Testis (tissue), 2 donors: ENCODE measurements at regions not wholly inside any gene's neighbourhood (a gene's known extent, or its start where the extent isn't known, plus 50 kb on each side); places are given as distances from the start of the nearest gene placed in this dataset.

ENCODE experiments used
- DNase-seq: peaks from one replicate; pipeline ENCODE4 v3.0.0-alpha.2; 2019
- H3K27ac ChIP-seq, 2 donors: fragments of 200-600 bp; sonication (generic); one replicate each; pipeline ENCODE4 v1.5.1; 2019
- H3K27me3 ChIP-seq: fragments of 200-600 bp; sonication (generic); one replicate; pipeline ENCODE4 v1.5.1; 2019
- H3K36me3 ChIP-seq: fragments of 200-600 bp; sonication (generic); one replicate; pipeline ENCODE4 v1.5.1; 2017; ENCODE audit warnings: low read depth; ENCODE audit errors: missing control alignments
- H3K4me1 ChIP-seq: fragments of 200-600 bp; sonication (generic); one replicate; pipeline ENCODE4 v1.5.1; 2019
- H3K4me3 ChIP-seq, 2 donors: fragments of 200-600 bp; sonication (generic); one replicate each; pipeline ENCODE4 v1.5.1; 2017 to 2019
- H3K9me3 ChIP-seq: fragments of 200-600 bp; sonication (generic); one replicate; pipeline ENCODE4 v1.5.1; 2017
- CTCF ChIP-seq, 3 experiments: fragments of 450-650 bp in 2 of 3; fragments of 200-600 bp in 1 of 3; sonication (generic) in 1 of 3; IDR thresholded peaks; one replicate each; pipeline ENCODE4 v1.5.1; 2016 to 2019; ENCODE audit warnings: antibody characterized with exemption in 3 of 3, mild to moderate bottlenecking in 2 of 3, moderate library complexity in 1 of 3
- POLR2A ChIP-seq: fragments of 450-650 bp; IDR thresholded peaks from one replicate; pipeline ENCODE4 v1.6.1; 2017; ENCODE audit warnings: antibody characterized with exemption, mild to moderate bottlenecking, moderate library complexity
- WGBS, 2 donors: methylation state at CpG; one replicate each; pipeline ENCODE4 v1.1.5; 2018; 5-methylcytosine and 5-hydroxymethylcytosine counted together
- intact Hi-C: fragments of 100-400 bp; cut with DNase I; formaldehyde crosslinking; loops from one replicate; pipeline ENCODE4 v1.15.1; 2023; ENCODE audit warnings: low total_unique reads

GRCh38 chr3:117537949-117538348, 828.4 kb downstream of the TUSC7 start:
- DNase-seq = no peak
- intact Hi-C loops = no loop called here
- 93 to 97% methylated on average over 1 of the region's 1 CpG for WGBS, 2 donors
- no peaks in the 10 kb centered on the region for H3K9me3 ChIP-seq
- H3K27me3 ChIP-seq = no peaks in the 10 kb centered on the region
- H3K4me3 ChIP-seq = no peak overlapping the region
- no peaks in the 10 kb centered on the region for H3K36me3 ChIP-seq
- H3K27ac ChIP-seq = no peak overlapping the region
- TF ChIP-seq CTCF (IDR thresholded peaks at IDR 0.05) = no peak
- no peak for TF ChIP-seq POLR2A
- no peaks in the 10 kb centered on the region for H3K4me1 ChIP-seq

- DNase-seq = no peak
- H3K27me3 ChIP-seq = no peaks in the 10 kb centered on the region
- no peak for TF ChIP-seq CTCF (IDR thresholded peaks at IDR 0.05)
- TF ChIP-seq POLR2A = no peak
- no peaks in the 10 kb centered on the region for H3K36me3 ChIP-seq
- no peak overlapping the region for H3K27ac ChIP-seq
- H3K9me3 ChIP-seq = no peaks in the 10 kb centered on the region
- H3K4me1 ChIP-seq = no peaks in the 10 kb centered on the region
- no peak overlapping the region for H3K4me3 ChIP-seq
- WGBS, 2 donors = 52 to 58% methylated on average over 1 of the region's 1 CpG
- intact Hi-C loops = no loop called here
These were observed 830.1 kb downstream of the TUSC7 start for GRCh38 chr3:117539729-117540128.

- no peak for TF ChIP-seq CTCF (IDR thresholded peaks at IDR 0.05)
- no peak for TF ChIP-seq POLR2A
- Histone ChIP-seq H3K4me1 (no peaks in the 10 kb centered on the region), H3K9me3 (no peaks in the 10 kb centered on the region), H3K27ac (no peak overlapping the region), H3K27me3 (no peaks in the 10 kb centered on the region), H3K36me3 (no peaks in the 10 kb centered on the region), H3K4me3 (no peak overlapping the region)
- intact Hi-C loops = no loop called here
- DNase-seq = no peak
- 93 to 97% methylated on average over 1 of the region's 1 CpG for WGBS, 2 donors
These were observed 831.0 kb downstream of the TUSC7 start for GRCh38 chr3:117540597-117540996.

DNA sequence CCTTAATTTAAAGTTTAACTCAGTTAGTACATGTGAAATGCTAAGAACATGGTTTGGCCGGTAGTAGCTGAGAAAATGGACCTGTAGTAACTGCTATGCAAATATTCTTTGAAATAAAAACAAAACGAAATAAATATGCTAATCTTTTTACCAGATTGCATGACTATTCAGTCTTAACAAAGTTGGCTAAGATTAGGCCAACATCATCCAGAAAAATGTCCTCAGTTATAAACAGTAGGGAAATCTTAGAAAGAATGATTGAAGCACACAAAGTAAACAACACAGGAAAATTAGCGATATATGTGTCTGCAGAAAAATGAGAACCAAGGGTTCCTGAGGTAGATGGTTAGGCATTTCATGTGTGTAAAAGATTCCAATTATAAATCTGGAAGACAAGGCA, 832.1 kb downstream of the TUSC7 start:
- 89 to 93% methylated on average over 3 of the region's 3 CpGs for WGBS, 2 donors
- intact Hi-C loops = no loop called here
- DNase-seq = no peak
- no peak overlapping the region for H3K4me3 ChIP-seq
- TF ChIP-seq POLR2A = no peak
- TF ChIP-seq CTCF (IDR thresholded peaks at IDR 0.05) = no peak
- no peaks in the 10 kb centered on the region for H3K36me3 ChIP-seq
- no peak overlapping the region for H3K27ac ChIP-seq
- H3K9me3 ChIP-seq = no peaks in the 10 kb centered on the region
- no peaks in the 10 kb centered on the region for H3K4me1 ChIP-seq
- no peaks in the 10 kb centered on the region for H3K27me3 ChIP-seq

DNA sequence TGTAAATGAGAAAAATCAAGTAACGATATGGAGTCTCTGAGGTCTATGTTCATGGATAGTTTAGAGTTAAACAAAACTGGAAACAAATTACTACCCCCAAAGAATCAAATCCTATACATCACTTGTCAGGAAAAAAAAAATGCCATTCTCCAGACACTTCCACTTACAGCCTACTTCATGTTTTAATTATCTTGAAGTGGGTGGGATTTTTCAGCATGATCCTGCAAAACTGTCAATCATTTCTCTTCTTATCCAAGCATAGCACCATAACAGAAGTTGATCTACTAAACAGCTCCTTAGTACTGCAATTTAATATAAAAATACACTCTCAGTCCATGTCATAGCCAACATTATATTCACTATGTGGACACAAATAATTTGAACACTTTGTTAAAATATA, 833.9 kb downstream of the TUSC7 start:
- DNase-seq = no peak
- H3K4me1 ChIP-seq = no peaks in the 10 kb centered on the region
- no peaks in the 10 kb centered on the region for H3K9me3 ChIP-seq
- H3K27me3 ChIP-seq = no peaks in the 10 kb centered on the region
- TF ChIP-seq POLR2A = no peak
- no peak for TF ChIP-seq CTCF (IDR thresholded peaks at IDR 0.05)
- no peak overlapping the region for H3K4me3 ChIP-seq
- no peak overlapping the region for H3K27ac ChIP-seq
- intact Hi-C loops = no loop called here
- H3K36me3 ChIP-seq = no peaks in the 10 kb centered on the region
- WGBS, 2 donors = 92 to 97% methylated on average over 1 of the region's 1 CpG
